Muscle layer of duodenum (tissue), 2 donors: ENCODE measurements at regions not wholly inside any gene's neighbourhood (a gene's known extent, or its start where the extent isn't known, plus 50 kb on each side); places are given as distances from the start of the nearest gene placed in this dataset.

Experiments used
- H3K27ac ChIP-seq: one replicate; pipeline ENCODE4 v1.7.0; 2013; ENCODE audit warnings: mild to moderate bottlenecking, low read length
- H3K27me3 ChIP-seq: one replicate; pipeline ENCODE4 v1.7.0; 2013; ENCODE audit warnings: low read depth, mild to moderate bottlenecking, control low read depth, low read length
- H3K36me3 ChIP-seq, 2 donors: one replicate each; pipeline ENCODE4 v1.7.0; 2013; ENCODE audit warnings: low read length in 2 of 2, control low read depth in 1 of 2, mild to moderate bottlenecking in 1 of 2; ENCODE audit not compliant: insufficient read depth in 2 of 2, control insufficient read depth in 1 of 2
- H3K4me1 ChIP-seq, 2 donors: one replicate each; pipeline ENCODE4 v1.7.0; 2013; ENCODE audit warnings: low read length in 2 of 2, mild to moderate bottlenecking in 2 of 2, control low read depth in 1 of 2, moderate library complexity in 1 of 2; ENCODE audit not compliant: insufficient read depth in 2 of 2, control insufficient read depth in 1 of 2
- H3K4me3 ChIP-seq, 2 donors: one replicate each; pipeline ENCODE4 v1.7.0; 2013; ENCODE audit warnings: low read length in 2 of 2, low read depth in 1 of 2, mild to moderate bottlenecking in 1 of 2
- H3K9me3 ChIP-seq, 2 donors: one replicate each; pipeline ENCODE4 v1.7.0; 2013; ENCODE audit warnings: low read length in 2 of 2, control low read depth in 1 of 2, mild to moderate bottlenecking in 1 of 2; ENCODE audit not compliant: control insufficient read depth in 1 of 2
- donor health status: healthy.

DNA sequence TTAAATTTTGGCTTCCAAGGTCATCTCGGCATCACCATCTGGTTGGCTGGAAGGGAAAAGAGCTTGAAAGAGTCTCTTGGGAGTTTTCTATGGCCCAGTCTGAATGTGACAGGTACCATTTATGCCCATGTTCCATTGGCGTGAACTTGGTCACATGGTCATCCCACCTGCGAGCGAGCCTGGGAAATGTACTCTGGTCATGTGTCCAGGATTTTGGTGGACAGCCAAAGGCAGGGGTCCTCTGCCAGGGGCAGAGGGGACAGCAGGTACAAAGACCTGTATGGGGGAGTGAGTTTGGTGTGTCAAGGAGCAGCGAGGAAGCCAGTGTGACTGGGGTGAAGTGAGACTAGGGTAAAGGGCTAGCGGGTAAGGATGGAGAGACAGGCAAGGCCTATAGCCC, 112.6 kb downstream of the CDC5L start:
- Histone ChIP-seq H3K4me1 (no peaks in the 10 kb centered on the region), H3K27ac (no peak overlapping the region), H3K4me3 (no peak overlapping the region), H3K27me3 (no peaks in the 10 kb centered on the region), H3K9me3 (peaks cover 0 to 5% of the 10 kb centered on the region in 2 donors), H3K36me3 (no peaks in the 10 kb centered on the region)

DNA sequence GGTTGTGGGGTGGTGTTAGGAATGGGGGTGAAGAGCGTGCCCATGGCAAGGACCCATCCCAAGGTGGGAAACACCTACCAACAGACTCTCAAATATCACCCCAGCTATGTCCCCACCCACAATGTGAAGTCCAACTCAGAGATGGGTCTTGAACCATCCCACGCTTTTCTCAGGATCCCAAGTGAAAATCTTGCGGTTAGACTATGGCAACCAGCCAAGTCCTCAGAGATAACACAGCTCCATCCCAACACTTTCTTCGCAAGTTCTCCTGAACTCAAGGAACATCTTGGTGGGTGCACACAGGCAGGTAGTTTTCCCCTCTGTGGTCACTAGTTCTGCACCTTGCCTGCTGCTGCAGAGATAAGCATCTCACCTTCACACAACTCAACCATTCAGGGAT, 116.0 kb downstream of the CDC5L start:
- no peak overlapping the region for H3K27ac ChIP-seq
- H3K9me3 ChIP-seq = peaks cover 0 to 5% of the 10 kb centered on the region in 2 donors
- H3K4me1 ChIP-seq = no peaks in the 10 kb centered on the region
- no peaks in the 10 kb centered on the region for H3K27me3 ChIP-seq
- no peaks in the 10 kb centered on the region for H3K36me3 ChIP-seq
- no peak overlapping the region for H3K4me3 ChIP-seq

DNA sequence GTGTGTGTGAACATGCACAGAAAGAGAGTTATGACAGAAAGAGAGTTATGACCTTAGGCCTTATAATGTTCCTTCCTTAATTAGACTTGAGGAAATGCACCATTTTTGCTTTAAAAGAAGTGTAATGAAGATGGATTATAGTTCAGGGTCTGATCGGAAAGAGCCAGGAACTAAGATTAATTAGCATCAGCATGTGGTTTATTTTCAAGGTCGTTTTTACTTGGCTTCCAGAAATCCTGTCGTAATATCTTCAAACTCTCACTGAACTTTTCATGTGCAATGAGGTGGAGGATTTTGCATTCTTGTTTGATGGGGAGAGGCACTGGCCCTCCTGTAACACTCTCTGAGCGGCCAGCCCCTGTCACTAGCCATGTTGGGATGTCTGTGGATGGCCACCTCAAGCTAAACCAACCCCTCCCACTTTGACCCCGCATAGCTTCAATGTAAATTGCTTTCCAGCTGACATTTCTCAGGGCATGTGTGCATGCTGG, 116.8 kb downstream of the CDC5L start:
- Histone ChIP-seq H3K9me3 (peaks cover 0 to 5% of the 10 kb centered on the region in 2 donors), H3K4me3 (no peak overlapping the region), H3K27me3 (no peaks in the 10 kb centered on the region), H3K27ac (no peak overlapping the region), H3K4me1 (no peaks in the 10 kb centered on the region), H3K36me3 (no peaks in the 10 kb centered on the region)

DNA sequence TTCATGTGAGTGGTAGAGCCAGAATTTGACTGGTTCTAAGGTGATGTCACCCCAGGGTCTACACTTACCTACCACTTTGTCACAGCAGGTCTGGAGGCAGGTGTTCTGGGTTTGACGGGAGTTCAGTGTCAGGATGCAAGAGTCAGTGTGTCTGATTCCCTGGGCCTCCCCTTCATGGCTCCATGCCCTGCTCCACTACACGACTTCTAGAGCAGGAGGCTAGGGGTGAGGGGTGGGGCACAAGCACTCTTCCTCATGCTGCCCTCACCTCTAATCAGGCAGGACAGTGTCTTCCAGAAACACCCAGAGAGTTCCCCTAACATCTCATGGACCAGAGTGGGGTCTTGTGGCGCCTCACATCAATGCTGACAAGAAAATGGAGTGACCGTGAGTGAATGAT, 118.2 kb downstream of the CDC5L start:
- Histone ChIP-seq H3K4me3 (no peak overlapping the region), H3K27ac (no peak overlapping the region), H3K36me3 (no peaks in the 10 kb centered on the region), H3K9me3 (peaks cover 0 to 5% of the 10 kb centered on the region in 2 donors), H3K27me3 (no peaks in the 10 kb centered on the region), H3K4me1 (no peaks in the 10 kb centered on the region)

DNA sequence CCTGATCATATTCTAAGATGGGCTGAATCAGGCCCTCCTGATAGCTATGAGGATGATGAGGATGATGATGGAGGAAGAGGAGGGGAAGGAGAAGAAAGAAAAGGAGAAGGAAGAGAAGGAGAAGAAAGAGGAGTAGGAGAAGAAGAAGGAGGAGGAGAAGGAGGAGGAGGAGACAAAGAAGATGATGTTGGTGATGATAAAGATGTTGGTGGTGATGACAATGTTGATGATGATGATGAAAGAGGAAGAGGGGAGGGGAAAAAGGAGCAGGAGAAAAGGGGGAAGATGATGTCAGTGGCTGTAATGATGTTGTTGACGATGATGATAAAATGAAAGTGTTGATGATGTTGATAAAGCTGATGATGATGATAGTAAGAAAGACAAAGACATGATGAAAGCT, 119.5 kb downstream of the CDC5L start:
- Histone ChIP-seq H3K27ac (no peak overlapping the region), H3K27me3 (no peaks in the 10 kb centered on the region), H3K4me1 (no peaks in the 10 kb centered on the region), H3K4me3 (no peak overlapping the region), H3K9me3 (no peaks in the 10 kb centered on the region), H3K36me3 (no peaks in the 10 kb centered on the region)

DNA sequence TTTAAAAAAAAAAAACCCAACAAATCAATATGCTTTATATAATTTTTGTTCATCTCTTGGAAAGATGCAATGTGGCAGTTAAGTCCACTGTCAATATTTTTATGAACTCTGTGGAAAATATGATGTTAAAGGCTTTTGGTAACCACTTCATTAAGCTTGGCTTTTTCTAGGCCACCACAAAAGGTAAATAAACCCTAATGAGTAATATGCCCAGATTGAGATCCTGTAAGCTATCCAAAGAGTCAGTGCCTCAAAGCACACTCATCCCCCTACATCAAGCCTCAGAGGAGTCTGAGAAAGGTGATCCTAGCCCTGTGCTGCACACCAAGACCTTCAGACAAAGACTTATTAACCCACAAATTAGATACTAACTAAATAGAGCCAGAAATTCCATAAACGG, 121.1 kb downstream of the CDC5L start:
- Histone ChIP-seq H3K9me3 (no peaks in the 10 kb centered on the region), H3K4me1 (peaks cover 0 to 5% of the 10 kb centered on the region in 2 donors), H3K36me3 (no peaks in the 10 kb centered on the region), H3K27ac (no peak overlapping the region), H3K4me3 (no peak overlapping the region), H3K27me3 (no peaks in the 10 kb centered on the region)

DNA sequence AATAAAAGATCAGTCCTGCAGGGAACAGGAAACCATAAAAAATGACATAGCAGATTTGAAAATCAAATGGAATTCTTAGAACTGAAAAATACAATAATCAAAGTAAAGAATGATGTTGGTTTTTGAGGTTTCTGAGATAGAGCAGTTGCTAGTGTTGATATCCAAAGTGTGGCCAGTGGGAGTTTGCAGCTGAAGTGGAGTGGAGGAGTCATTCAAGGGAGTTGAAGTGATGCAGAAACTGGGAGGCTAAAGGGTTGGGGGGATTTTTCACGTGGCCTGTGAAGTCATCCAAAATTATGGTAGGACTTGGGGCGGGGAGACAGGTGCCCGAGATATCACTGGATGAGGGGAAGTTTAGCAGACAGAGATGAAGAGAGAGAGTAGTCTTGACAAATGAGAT, 123.6 kb downstream of the CDC5L start:
- Histone ChIP-seq H3K36me3 (no peaks in the 10 kb centered on the region), H3K9me3 (no peaks in the 10 kb centered on the region), H3K4me3 (no peak overlapping the region), H3K4me1 (peaks cover 0 to 5% of the 10 kb centered on the region in 2 donors), H3K27me3 (no peaks in the 10 kb centered on the region), H3K27ac (no peak overlapping the region)

DNA sequence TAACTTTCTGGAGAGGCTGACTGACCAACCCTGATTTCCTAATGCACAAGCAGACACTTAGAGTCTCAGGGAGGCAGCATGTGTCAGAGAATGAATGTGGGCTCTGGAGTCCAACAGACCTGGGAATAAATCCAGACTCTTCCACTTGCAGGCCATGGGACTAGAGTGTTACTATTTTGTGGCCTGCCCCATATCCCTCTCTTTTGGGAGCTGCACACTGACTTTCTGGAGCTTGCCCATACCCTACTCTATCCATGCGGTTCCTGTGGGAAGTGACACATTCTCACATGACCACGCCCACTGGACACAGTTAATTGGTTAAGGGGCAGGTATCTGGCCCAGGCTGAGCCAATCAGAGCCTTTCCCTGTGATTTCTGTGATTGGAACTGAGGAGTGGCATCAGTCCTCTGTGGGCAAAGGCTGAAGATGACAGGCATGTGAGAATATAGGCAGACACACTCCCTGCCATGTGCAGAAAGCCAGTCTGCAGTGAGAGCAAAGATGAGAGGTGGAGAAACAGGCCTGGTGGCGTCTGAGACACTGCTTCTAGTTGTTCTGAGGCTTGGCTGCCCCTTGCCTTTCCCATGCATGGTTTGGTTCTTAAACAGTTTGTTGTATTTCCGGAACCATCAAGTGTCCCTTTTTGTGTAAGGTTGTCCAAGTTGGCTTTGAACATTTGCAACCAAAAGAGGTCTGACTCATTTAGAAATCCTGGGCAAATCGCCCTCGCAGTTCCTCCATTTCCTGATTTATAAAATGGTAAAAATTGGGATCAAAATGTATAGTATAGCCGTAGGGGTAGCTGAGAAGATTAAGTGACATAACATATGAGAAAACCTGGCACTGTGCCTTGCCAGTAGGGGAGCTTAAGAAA, 125.6 kb downstream of the CDC5L start:
- Histone ChIP-seq H3K27me3 (no peaks in the 10 kb centered on the region), H3K4me3 (no peak overlapping the region), H3K4me1 (peaks cover 0 to 5% of the 10 kb centered on the region in 2 donors), H3K9me3 (peaks cover 0 to 9% of the 10 kb centered on the region in 2 donors), H3K27ac (no peak overlapping the region), H3K36me3 (no peaks in the 10 kb centered on the region)

DNA sequence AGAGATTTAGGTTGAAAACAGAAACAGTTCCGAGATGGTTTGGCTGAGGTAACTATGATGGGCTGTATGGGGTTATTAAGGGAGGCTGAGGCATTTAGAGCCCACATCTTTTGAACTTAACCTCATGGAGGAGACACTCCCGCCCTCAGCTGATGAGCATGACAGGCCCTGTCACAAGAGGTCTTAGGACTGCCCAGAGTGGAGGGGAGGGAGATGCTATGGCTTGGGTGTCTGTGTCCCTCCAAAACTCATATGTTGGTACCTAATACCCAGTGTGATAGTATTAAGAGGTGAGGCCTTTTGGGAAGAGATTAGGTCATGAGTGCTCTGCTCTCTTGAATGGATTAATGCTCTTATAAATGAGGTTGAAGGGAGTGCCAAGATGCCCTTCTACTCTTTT, 126.6 kb downstream of the CDC5L start:
- Histone ChIP-seq H3K36me3 (no peaks in the 10 kb centered on the region), H3K27me3 (no peaks in the 10 kb centered on the region), H3K27ac (no peak overlapping the region), H3K9me3 (peaks cover 0 to 9% of the 10 kb centered on the region in 2 donors), H3K4me3 (no peak overlapping the region), H3K4me1 (peaks cover 0 to 5% of the 10 kb centered on the region in 2 donors)

DNA sequence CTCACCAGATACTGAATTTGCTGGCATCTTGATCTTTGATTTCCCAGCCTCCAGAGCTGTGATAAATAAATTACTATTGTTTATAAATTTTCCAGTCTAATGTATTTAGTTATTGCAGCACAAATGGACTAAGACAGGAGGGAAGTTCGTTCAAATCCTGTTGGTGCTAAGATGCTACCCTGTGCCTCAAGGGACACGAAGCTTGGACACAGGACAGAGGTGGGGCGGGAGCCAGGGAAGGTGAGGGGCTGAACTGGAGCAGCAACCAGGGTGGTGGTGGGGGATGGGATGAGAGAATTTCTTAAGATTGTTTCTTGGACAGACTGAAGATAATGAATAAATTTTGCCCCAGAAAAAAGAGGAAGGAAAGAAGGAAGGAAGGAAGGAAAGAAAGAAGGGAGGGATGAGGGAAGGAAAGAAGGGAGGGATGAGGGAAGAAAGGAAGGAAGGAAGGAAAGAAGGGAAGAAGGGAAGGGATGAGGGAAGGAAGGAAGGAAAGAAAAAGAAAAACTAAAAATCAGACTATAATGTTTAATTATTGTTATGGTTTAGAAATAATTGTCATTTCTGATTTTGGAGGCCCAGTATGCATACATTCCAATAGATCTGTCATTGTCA, 127.2 kb downstream of the CDC5L start:
- no peak overlapping the region for H3K4me3 ChIP-seq
- peaks cover 0 to 9% of the 10 kb centered on the region in 2 donors for H3K9me3 ChIP-seq
- peaks cover 0 to 5% of the 10 kb centered on the region in 2 donors for H3K4me1 ChIP-seq
- H3K36me3 ChIP-seq = no peaks in the 10 kb centered on the region
- no peaks in the 10 kb centered on the region for H3K27me3 ChIP-seq
- no peak overlapping the region for H3K27ac ChIP-seq

DNA sequence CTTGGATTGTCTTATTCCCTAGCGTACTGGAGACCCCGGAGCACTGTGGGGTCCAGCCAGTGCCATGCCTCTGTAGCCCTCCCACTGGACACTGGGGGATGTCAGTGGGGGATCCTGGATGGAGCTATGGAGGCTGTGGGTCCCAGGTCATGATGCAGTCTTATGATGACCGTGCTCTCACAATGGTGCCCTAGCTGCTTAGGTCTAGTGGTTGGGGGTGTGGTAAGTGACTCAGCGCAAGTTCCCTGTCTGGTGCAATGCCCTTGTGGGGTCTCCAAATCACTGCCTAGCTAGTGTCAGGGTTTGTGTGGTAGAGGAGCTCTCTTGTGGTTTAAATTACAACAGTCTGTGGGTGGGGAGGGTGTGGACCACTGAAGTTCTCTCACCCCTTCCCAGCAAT, 135.4 kb downstream of the CDC5L start:
- Histone ChIP-seq H3K4me3 (no peak overlapping the region), H3K9me3 (peaks cover 0 to 12% of the 10 kb centered on the region in 2 donors), H3K4me1 (no peaks in the 10 kb centered on the region), H3K27me3 (no peaks in the 10 kb centered on the region), H3K36me3 (no peaks in the 10 kb centered on the region), H3K27ac (no peak overlapping the region)
